ENCODE measurements at regions not wholly inside any gene's neighbourhood (a gene's known extent, or its start where the extent isn't known, plus 50 kb on each side); places are given as distances from the start of the nearest gene placed in this dataset.

GRCh38 chr22:49022816-49023160 is 804.9 kb downstream of the BRD1 start:
- WGBS, 5 donors, result 57 to 77% (median 71%) methylated on average over 1 to 4 of the region's 4 CpGs
- intact Hi-C loops (cut with DNase I; ENCODE audit: low total_unique reads), result no loop called here
- no peaks in the 10 kb centered on the region for H3K36me3 ChIP-seq

DNA sequence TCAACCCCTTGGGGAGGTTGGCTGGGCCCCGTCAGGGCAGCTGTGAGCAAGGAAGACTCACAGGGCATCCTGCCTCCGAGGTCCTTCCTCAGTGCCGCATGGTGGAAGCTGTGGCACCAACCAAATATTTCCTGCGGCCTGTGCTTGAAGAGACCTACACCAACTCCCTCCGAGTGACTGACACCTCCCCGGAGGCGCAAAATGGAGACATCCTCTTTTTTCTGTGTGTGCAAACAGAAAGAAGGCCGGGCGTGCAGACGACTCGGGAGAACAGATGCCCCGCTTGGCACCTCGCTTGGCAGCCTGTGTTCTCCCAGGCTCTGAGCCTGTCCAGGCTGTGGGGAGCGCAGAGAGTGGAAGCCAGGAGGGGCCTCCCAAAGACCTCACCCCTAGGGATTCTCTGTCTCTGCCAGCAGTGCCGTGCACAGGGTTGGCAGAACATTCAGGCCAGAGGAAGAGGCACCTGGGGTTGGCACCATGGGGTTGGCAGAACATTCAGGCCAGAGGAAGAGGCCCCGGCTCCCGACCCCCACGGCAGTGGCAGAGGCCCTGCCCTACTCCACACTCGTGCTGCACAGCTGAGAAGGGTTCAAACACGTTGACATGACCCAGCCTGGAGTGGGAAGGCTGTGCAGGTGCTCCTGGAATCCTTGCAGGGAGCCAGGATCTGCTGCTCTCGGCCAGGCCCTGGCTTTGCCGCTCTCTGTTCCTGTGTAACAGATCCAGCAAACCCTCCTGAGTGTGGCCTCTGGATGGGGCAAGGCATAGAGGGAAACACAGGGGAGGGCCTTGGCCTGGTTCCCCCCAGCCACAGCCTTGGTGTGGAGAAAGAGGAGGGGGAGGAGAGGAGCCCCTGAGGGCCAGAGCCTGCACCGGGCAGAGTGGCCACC is 805.5 kb downstream of the BRD1 start:
- no peak for DNase-seq
- H3K27ac ChIP-seq, result no peak overlapping the region
- intact Hi-C loops (cut with DNase I; ENCODE audit: low total_unique reads), result no loop called here
- H3K9me3 ChIP-seq, result no peaks in the 10 kb centered on the region
- no peak overlapping the region for H3K4me3 ChIP-seq
- peaks cover 0 to 60% (median 0%) of the 10 kb centered on the region in 3 donors for H3K27me3 ChIP-seq
- H3K4me1 ChIP-seq, result no peaks in the 10 kb centered on the region
- H3K36me3 ChIP-seq, result no peaks in the 10 kb centered on the region
- no peak for TF ChIP-seq CTCF (IDR thresholded peaks at IDR 0.05)
- no peak for TF ChIP-seq POLR2AphosphoS5 (IDR thresholded peaks at IDR 0.05)
- no peak for TF ChIP-seq POLR2A (IDR thresholded peaks at IDR 0.05)
- TF ChIP-seq EP300 (IDR thresholded peaks at IDR 0.05), result no peak
- WGBS, 5 donors, result 72 to 82% (median 77%) methylated on average over 18 to 23 of the region's 23 CpGs

More at GRCh38 chr22:49022816-49023160, 804.9 kb downstream of the BRD1 start:
- H3K4me3 ChIP-seq, result no peak overlapping the region
- no peak for DNase-seq
- H3K27me3 ChIP-seq, result peaks cover 0 to 60% (median 0%) of the 10 kb centered on the region in 3 donors
- H3K27ac ChIP-seq, result no peak overlapping the region
- H3K9me3 ChIP-seq, result no peaks in the 10 kb centered on the region
- TF ChIP-seq CTCF (IDR thresholded peaks at IDR 0.05), result no peak
- TF ChIP-seq POLR2A (IDR thresholded peaks at IDR 0.05), result no peak
- no peak for TF ChIP-seq POLR2AphosphoS5 (IDR thresholded peaks at IDR 0.05)
- TF ChIP-seq EP300 (IDR thresholded peaks at IDR 0.05), result no peak
- H3K4me1 ChIP-seq, result no peaks in the 10 kb centered on the region

GRCh38 chr22:49021131-49021925 is 806.3 kb downstream of the BRD1 start:
- H3K27me3 ChIP-seq, result peaks cover 0 to 52% (median 0%) of the 10 kb centered on the region in 3 donors
- no peak overlapping the region for H3K27ac ChIP-seq
- no peaks in the 10 kb centered on the region for H3K4me1 ChIP-seq
- no peak for DNase-seq
- WGBS, 5 donors, result 75 to 83% (median 78%) methylated on average over 3 to 27 of the region's 27 CpGs
- H3K4me3 ChIP-seq, result no peak overlapping the region
- no peaks in the 10 kb centered on the region for H3K9me3 ChIP-seq
- TF ChIP-seq POLR2A (IDR thresholded peaks at IDR 0.05) (no peak), CTCF (IDR thresholded peaks at IDR 0.05) (no peak), POLR2AphosphoS5 (IDR thresholded peaks at IDR 0.05) (no peak), EP300 (IDR thresholded peaks at IDR 0.05) (no peak)
- intact Hi-C loops (cut with DNase I; ENCODE audit: low total_unique reads), result no loop called here
- no peaks in the 10 kb centered on the region for H3K36me3 ChIP-seq
